ENCODE measurements at regions not wholly inside any gene's neighbourhood (a gene's known extent, or its start where the extent isn't known, plus 50 kb on each side); places are given as distances from the start of the nearest gene placed in this dataset.

- H3K4me3 ChIP-seq (ENCODE audit: low read length), result no peak overlapping the region
- TF ChIP-seq, protein P1, sequence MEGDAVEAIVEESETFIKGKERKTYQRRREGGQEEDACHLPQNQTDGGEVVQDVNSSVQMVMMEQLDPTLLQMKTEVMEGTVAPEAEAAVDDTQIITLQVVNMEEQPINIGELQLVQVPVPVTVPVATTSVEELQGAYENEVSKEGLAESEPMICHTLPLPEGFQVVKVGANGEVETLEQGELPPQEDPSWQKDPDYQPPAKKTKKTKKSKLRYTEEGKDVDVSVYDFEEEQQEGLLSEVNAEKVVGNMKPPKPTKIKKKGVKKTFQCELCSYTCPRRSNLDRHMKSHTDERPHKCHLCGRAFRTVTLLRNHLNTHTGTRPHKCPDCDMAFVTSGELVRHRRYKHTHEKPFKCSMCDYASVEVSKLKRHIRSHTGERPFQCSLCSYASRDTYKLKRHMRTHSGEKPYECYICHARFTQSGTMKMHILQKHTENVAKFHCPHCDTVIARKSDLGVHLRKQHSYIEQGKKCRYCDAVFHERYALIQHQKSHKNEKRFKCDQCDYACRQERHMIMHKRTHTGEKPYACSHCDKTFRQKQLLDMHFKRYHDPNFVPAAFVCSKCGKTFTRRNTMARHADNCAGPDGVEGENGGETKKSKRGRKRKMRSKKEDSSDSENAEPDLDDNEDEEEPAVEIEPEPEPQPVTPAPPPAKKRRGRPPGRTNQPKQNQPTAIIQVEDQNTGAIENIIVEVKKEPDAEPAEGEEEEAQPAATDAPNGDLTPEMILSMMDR (conservative IDR thresholded peaks at IDR 0.05; ENCODE audit: low read length), result no peak
- no peak for DNase-seq (ENCODE audit: low read depth)
Measured at GRCh38 chr12:130216031-130216430, 53.8 kb downstream of the FZD10 start.

- DNase-seq (ENCODE audit: low read depth), result no peak
- TF ChIP-seq, protein P1 (conservative IDR thresholded peaks at IDR 0.05; ENCODE audit: low read length), result no peak
Measured at GRCh38 chr12:130218682-130219081, 56.4 kb downstream of the FZD10 start.

GRCh38 chr12:130219929-130220705 is 57.9 kb downstream of the FZD10 start:
- no peak overlapping the region for H3K4me3 ChIP-seq (ENCODE audit: low read length)
- TF ChIP-seq, protein P1 (conservative IDR thresholded peaks at IDR 0.05; ENCODE audit: low read length), result no peak
- DNase-seq (ENCODE audit: low read depth), result no peak

More at GRCh38 chr12:130218682-130219081, 56.4 kb downstream of the FZD10 start:
- H3K4me3 ChIP-seq (ENCODE audit: low read length), result no peak overlapping the region

DNA sequence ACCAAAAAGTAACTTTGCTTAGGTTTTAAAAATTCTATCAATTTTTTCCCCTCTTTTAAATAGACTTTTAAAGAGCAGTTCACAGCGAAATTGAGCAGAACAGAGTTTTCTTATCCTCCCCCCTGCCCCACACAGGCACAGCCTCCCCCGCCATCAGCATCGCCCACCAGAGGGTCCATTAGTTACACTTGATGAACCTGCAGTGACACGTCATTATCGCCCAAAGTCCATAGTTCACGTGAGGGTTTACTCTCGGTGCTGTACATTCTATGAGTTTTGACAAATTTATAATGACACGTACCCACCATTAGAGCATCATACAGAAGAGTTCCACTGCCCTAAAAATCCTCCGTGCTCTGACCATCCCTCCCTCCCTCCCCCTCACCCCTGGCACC is 58.4 kb downstream of the FZD10 start:
- DNase-seq (ENCODE audit: low read depth), result no peak
- no peak overlapping the region for H3K4me3 ChIP-seq (ENCODE audit: low read length)
- TF ChIP-seq, protein P1 (conservative IDR thresholded peaks at IDR 0.05; ENCODE audit: low read length), result no peak

GRCh38 chr12:130222519-130223218 is 60.4 kb downstream of the FZD10 start:
- TF ChIP-seq, protein P1 (conservative IDR thresholded peaks at IDR 0.05; ENCODE audit: low read length), result no peak
- DNase-seq (ENCODE audit: low read depth), result no peak
- no peak overlapping the region for H3K4me3 ChIP-seq (ENCODE audit: low read length)

GRCh38 chr12:130223767-130224244 is 61.5 kb downstream of the FZD10 start:
- TF ChIP-seq, protein P1 (conservative IDR thresholded peaks at IDR 0.05; ENCODE audit: low read length), result no peak
- no peak for DNase-seq (ENCODE audit: low read depth)
- no peak overlapping the region for H3K4me3 ChIP-seq (ENCODE audit: low read length)
